ENCODE measurements at regions not wholly inside any gene's neighbourhood (a gene's known extent, or its start where the extent isn't known, plus 50 kb on each side); places are given as distances from the start of the nearest gene placed in this dataset.

DNA sequence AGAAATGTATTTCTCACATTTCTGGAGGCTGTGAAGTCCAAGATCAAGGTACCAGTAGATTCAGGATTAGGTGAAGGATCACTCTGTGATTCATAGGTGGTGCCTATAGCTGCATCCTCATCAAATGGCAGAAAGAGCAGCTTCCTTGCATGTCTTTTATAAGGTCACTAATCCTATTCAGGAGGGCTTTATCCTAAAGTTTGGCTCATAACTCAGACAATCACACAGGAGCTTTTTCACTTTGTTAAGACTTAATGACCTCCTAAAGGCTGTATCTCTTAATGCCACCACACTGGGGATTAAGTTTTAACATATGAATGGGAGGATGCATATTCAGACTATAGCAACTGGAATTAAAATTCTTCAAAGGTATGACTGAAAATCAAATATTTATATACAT, 861.1 kb downstream of the DACH1 start:
- no peaks in the 10 kb centered on the region for H3K36me3 ChIP-seq
- no peak for ATAC-seq

DNA sequence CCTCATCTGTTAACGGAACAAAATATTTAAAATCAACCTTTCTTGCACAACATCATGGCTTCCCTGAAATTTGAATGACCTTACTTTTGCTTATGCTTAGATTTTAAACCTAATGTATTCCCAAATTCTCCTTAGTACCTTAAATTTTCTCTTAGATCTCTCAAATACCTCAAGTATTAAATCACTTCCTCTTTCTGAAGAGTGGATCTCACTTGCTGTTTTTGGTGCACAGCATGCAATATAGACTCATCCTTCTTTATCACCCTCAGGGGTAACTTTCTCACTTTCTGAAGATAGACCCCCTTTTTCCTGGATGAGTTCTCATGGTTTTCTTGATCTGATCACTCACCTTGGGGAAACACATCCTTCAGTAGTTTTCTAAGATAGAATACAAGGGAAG, 871.7 kb downstream of the DACH1 start:
- H3K36me3 ChIP-seq = no peaks in the 10 kb centered on the region
- H3K4me1 ChIP-seq = no peaks in the 10 kb centered on the region
- H3K27ac ChIP-seq = no peak overlapping the region
- TF ChIP-seq, protein P1, sequence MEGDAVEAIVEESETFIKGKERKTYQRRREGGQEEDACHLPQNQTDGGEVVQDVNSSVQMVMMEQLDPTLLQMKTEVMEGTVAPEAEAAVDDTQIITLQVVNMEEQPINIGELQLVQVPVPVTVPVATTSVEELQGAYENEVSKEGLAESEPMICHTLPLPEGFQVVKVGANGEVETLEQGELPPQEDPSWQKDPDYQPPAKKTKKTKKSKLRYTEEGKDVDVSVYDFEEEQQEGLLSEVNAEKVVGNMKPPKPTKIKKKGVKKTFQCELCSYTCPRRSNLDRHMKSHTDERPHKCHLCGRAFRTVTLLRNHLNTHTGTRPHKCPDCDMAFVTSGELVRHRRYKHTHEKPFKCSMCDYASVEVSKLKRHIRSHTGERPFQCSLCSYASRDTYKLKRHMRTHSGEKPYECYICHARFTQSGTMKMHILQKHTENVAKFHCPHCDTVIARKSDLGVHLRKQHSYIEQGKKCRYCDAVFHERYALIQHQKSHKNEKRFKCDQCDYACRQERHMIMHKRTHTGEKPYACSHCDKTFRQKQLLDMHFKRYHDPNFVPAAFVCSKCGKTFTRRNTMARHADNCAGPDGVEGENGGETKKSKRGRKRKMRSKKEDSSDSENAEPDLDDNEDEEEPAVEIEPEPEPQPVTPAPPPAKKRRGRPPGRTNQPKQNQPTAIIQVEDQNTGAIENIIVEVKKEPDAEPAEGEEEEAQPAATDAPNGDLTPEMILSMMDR (IDR thresholded peaks at IDR 0.05) = no peak
- no peak for ATAC-seq
- WGBS, 2 donors = 97 to 98% methylated on average over 1 of the region's 1 CpG
- no peak overlapping the region for H3K4me3 ChIP-seq
- H3K27me3 ChIP-seq = no peaks in the 10 kb centered on the region
- DNase-seq = no peak
- intact Hi-C loops (cut with DNase I) = no loop called here
- H3K9me3 ChIP-seq = no peaks in the 10 kb centered on the region

More for the DNA sequence above, 861.1 kb downstream of the DACH1 start:
- no peaks in the 10 kb centered on the region for H3K27me3 ChIP-seq
- no peak overlapping the region for H3K27ac ChIP-seq
- DNase-seq = no peak
- H3K4me3 ChIP-seq = no peak overlapping the region
- intact Hi-C loops (cut with DNase I) = no loop called here
- TF ChIP-seq, protein P1 (IDR thresholded peaks at IDR 0.05) = no peak
- no peaks in the 10 kb centered on the region for H3K4me1 ChIP-seq
- peaks cover 0 to 22% (median 0%) of the 10 kb centered on the region in 11 donors for H3K9me3 ChIP-seq

- DNase-seq (no peak), ATAC-seq (no peak)
- Histone ChIP-seq H3K27me3 (no peaks in the 10 kb centered on the region), H3K36me3 (no peaks in the 10 kb centered on the region), H3K9me3 (no peaks in the 10 kb centered on the region), H3K4me1 (no peaks in the 10 kb centered on the region), H3K4me3 (no peak overlapping the region), H3K27ac (no peak overlapping the region)
- TF ChIP-seq, protein P1 (IDR thresholded peaks at IDR 0.05) = no peak
- intact Hi-C loops (cut with DNase I) = no loop called here
- 87 to 97% methylated on average over 1 of the region's 1 CpG for WGBS, 2 donors
Observed at GRCh38 chr13:70994191-70994590, 872.8 kb downstream of the DACH1 start.

DNA sequence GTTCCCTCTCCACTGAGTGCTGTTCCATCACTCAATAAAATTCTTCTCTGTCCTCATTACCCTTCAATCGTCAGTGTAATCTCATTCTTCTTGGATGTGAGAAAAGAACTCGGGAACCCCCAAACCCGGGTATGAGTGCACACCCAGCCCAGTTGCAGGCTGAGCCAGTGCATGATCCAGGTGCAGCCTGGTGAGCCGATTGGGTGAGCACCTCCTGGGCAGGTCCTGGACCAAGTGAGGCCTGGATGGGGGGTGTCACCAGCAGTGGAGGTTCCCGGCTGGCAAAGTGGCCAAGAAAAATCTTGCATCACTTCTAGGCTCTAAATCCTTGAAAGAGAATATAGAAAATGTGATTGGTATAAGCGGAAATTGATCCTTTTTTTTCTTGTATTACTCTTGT, 878.8 kb upstream of the KLHL1 start:
- intact Hi-C loops (cut with DNase I) = no loop called here
- H3K9me3 ChIP-seq = no peaks in the 10 kb centered on the region

More for the DNA sequence above, 878.8 kb upstream of the KLHL1 start:
- TF ChIP-seq, protein P1 (IDR thresholded peaks at IDR 0.05) = no peak
- DNase-seq (no peak), ATAC-seq (no peak)
- Histone ChIP-seq H3K4me3 (no peak overlapping the region), H3K27me3 (peaks cover 0 to 4% (median 0%) of the 10 kb centered on the region in 7 donors), H3K4me1 (no peaks in the 10 kb centered on the region), H3K27ac (no peak overlapping the region), H3K36me3 (no peaks in the 10 kb centered on the region)
- WGBS, 2 donors = 91 to 93% methylated on average over 6 of the region's 6 CpGs
